ENCODE measurements at regions not wholly inside any gene's neighbourhood (a gene's known extent, or its start where the extent isn't known, plus 50 kb on each side); places are given as distances from the start of the nearest gene placed in this dataset.

DNA sequence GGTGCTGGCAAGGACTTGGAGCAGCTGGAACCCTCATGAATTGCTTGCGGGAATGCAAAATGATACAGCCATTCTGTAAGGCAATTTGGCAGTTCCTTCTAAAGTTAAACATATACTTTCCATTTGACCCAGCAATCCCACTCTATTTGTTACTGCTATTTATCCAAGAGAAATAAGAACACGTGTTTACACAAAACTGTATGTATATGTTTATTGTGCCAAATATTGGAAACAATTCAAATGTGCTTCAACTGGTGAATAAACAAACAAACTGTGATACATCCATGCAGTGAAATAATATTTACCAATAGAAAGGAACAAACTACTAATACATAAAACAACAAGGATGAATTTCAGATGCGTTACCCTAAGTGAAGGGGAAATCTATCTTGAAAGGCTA is 60.0 kb upstream of the NTRK3 start:
- DNase-seq (ENCODE audit: low read depth in 4 of 4, low spot score in 1 of 4) = no peak

DNA sequence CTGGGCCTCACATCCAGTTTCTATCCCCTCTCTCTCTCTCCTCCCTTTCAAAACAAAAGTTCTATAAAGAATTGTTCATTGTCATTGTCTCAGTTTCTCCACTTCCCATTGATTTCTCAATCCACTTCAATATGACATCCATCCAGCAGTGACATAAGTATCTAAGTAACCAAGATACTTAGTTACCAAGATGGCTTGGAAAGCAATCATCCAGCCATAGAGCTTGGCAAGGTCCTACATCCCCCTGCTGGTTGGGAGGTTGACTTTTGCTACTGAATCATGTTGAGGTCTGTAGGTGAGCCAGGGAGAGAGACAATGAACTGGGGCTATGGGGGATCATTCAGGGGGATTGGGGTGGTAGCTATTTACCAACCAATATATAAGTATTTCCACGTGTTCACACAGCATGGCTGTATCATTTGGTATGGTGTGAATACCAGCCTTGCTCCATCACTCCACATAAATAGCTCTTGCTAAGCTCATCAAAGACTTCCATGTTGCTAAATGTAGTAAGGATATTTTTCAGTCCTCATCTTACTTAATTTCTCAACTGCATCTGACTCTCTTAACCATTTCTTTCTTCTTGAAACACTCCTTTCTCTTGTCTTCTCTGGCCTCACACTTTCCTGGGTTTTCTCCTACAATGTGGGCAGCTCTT is 58.8 kb upstream of the NTRK3 start:
- DNase-seq (ENCODE audit: low read depth in 4 of 4, low spot score in 1 of 4) = no peak

DNA sequence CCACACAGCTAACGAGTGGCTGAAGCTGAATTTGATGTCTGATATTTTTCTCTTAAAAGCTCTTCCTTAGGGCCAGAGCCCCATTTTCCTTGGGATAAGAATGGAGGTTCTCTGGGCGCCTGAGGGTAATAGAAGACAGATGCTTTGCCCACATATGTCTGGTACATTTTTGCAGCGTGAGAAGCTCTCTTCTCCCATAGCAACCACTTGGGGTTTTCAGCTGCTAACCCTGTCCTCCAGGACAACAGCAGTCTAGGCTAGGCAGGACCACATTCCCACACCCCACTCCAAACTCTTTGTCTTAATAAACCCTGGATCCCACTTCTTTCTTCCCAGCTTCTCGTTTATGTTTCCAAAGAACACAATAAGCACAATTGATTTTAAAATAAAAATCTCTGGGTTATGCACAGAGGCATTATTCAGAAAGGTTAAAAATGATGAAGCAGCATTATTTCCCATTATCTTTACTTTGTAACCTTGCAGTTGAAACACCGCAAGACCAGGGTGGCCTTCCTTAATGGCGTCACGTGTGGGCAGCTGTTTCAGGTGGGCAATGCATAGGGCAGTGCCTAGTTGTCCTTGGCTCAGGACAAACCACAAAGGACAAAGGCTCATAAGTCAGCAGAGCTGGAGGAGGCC is 56.5 kb upstream of the NTRK3 start:
- DNase-seq (ENCODE audit: low read depth in 4 of 4, low spot score in 1 of 4) = no peak

DNA sequence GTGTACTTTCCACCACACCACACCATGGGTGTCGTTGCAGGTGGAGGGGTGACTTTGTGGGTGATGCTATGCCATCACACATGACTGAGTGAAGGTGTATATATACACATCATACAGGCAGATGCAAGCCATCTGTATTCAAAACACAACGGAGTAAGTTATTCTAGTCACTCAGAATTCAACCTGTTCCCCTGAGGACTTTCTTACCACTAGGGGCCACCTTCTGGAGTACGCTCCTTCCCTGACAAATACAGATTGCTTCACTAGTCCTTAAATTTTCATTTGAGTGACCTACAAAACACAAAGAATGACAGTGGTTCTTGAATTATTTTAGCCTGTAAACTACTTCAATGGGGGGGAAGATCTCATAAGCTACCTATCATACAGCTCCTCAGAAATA is 52.8 kb upstream of the NTRK3 start:
- no peak for DNase-seq (ENCODE audit: low read depth in 4 of 4, low spot score in 1 of 4)

DNA sequence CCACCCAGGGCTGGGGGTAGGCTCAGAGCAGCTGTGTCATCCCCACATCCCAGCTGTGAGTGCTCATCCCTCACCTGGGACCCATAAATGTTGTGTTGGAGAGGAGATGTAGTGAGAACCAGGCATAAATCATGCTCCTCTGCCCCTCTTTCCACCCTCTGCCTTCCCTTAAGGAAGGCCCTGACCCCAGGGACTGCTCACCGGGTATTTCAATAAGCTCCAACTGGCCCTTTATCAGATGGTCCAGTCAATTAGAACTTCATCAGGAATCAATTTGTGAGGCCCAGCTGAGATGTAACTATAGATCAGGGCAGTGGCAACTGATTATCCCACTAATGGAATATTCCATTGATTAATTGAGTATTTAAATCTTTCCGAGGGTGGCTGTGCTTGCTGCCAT is 50.8 kb upstream of the NTRK3 start:
- no peak for DNase-seq (ENCODE audit: low read depth in 4 of 4, low spot score in 1 of 4)

Data from stimulated activated CD4-positive, alpha-beta T cell treated with anti-CD3 and anti-CD28 coated beads, Interleukin-1b, Interleukin-23, amount 100 ng/mL, for 24 hours (primary cell).